Kidney (tissue), 13 donors: ENCODE measurements at regions not wholly inside any gene's neighbourhood (a gene's known extent, or its start where the extent isn't known, plus 50 kb on each side); places are given as distances from the start of the nearest gene placed in this dataset.

ENCODE experiments used
- DNase-seq, 5 donors: peaks; one replicate each; pipeline ENCODE4 v3.0.0-alpha.2; 2013 to 2020
- FAIRE-seq: peaks from 2 replicates; lab custom pipeline; 2012; peaks lifted over from hg19 to GRCh38; lab: Jason Lieb, UNC
- H3K27ac ChIP-seq, 2 donors: one replicate each; pipeline ENCODE4 v1.7.0; 2013; ENCODE audit warnings: low read depth in 2 of 2, low read length in 2 of 2, inconsistent platforms in 1 of 2
- H3K27me3 ChIP-seq: one replicate; pipeline ENCODE4 v1.7.1; 2013; ENCODE audit warnings: low read length, inconsistent platforms; ENCODE audit not compliant: control insufficient read depth, insufficient read depth
- H3K36me3 ChIP-seq, 3 donors: one replicate each; pipeline versions ENCODE4 v1.7.0 to v1.7.1; 2013; ENCODE audit warnings: low read length in 3 of 3, control low read depth in 1 of 3, inconsistent platforms in 1 of 3; ENCODE audit not compliant: insufficient read depth in 3 of 3, control insufficient read depth in 2 of 3
- H3K4me1 ChIP-seq, 3 donors: one replicate each; pipeline versions ENCODE4 v1.7.0 to v1.7.1; 2013; ENCODE audit warnings: low read length in 3 of 3, inconsistent platforms in 1 of 3, low read depth in 1 of 3; ENCODE audit not compliant: control insufficient read depth in 2 of 3, insufficient read depth in 2 of 3
- H3K4me3 ChIP-seq, 3 donors: one replicate each; pipeline versions ENCODE4 v1.7.0 to v1.8.1; 2013; ENCODE audit warnings: low read length in 3 of 3, control low read depth in 1 of 3, inconsistent platforms in 1 of 3
- H3K9ac ChIP-seq, 3 donors: one replicate each; pipeline versions ENCODE4 v1.7.0 to v1.7.1; 2013; ENCODE audit warnings: low read length in 3 of 3, control low read depth in 1 of 3, inconsistent platforms in 1 of 3
- H3K9me3 ChIP-seq, 3 donors: one replicate each; pipeline versions ENCODE4 v1.7.0 to v1.7.1; 2013; ENCODE audit warnings: low read length in 3 of 3, control low read depth in 1 of 3, inconsistent platforms in 1 of 3; ENCODE audit not compliant: control insufficient read depth in 2 of 3, insufficient read depth in 1 of 3
- CTCF ChIP-seq: IDR thresholded peaks from 3 replicates; pipeline ENCODE4 v1.5.1; 2012; ENCODE audit warnings: mild to moderate bottlenecking, moderate library complexity, borderline replicate concordance; ENCODE audit not compliant: insufficient read depth; ENCODE audit errors: extremely low read depth
- intact Hi-C: fragments of 100-400 bp; cut with DNase I; formaldehyde crosslinking; loops from one replicate; pipeline ENCODE4 v1.11.1; 2022
- donor health status: control.
- donor health status: control.
- donor health status: control.
- donor health status: control.
- donor health status: control.
- donor health status: DM: yes; HTN: yes; CAD: no.
- donor health status: Normal renal cell carcinoma (clear cell type).

- Histone ChIP-seq H3K9me3 (no peaks in the 10 kb centered on the region), H3K4me1 (no peaks in the 10 kb centered on the region), H3K36me3 (no peaks in the 10 kb centered on the region), H3K27me3 (peaks cover 2% of the 10 kb centered on the region), H3K4me3 (no peak overlapping the region), H3K9ac (no peak overlapping the region), H3K27ac (no peak overlapping the region)
- no peak for TF ChIP-seq CTCF
- intact Hi-C loops: no loop called here
- FAIRE-seq: no peak
- no peak for DNase-seq
These were observed 215.3 kb upstream of the CSF3R start for GRCh38 chr1:36697836-36698605.

DNA sequence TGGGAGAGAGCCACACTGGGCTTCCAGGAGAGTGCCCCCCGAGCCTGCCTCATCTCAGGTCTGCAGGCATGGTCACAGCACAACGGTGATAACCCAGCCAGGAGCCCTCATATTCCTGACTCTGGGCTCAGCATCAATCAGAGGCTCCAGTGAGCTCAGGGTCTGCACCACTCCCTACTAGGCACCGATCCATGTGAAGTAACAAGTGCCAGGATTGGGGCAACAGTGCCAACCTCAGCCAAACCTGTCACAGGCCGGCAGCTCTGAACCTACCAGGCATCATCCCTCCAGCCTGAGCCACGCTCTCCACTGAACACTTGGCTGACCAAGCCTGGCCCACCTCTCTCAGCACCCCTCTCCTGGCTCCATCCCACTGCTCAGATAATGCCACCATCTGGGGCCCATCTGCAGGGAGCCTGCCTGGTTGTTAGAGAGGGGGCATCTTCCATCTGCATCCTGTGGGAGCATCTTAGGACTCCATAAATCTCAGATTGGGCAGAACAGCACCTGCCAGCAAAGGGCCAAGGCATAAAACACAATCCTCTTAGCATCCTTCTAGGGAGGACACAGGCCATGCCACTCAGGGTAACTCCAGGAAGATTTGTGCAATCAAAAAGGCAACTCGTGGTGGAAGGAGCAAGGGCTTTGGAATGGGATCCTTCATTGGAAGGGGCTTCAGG lies 213.7 kb upstream of the CSF3R start:
- H3K27me3 ChIP-seq: peaks cover 2% of the 10 kb centered on the region
- no peak for TF ChIP-seq CTCF
- no peak overlapping the region for H3K4me3 ChIP-seq
- intact Hi-C loops: no loop called here
- H3K4me1 ChIP-seq: no peaks in the 10 kb centered on the region
- no peaks in the 10 kb centered on the region for H3K36me3 ChIP-seq
- DNase-seq (no peak), FAIRE-seq (no peak)
- no peak overlapping the region for H3K9ac ChIP-seq
- no peak overlapping the region for H3K27ac ChIP-seq
- no peaks in the 10 kb centered on the region for H3K9me3 ChIP-seq

DNA sequence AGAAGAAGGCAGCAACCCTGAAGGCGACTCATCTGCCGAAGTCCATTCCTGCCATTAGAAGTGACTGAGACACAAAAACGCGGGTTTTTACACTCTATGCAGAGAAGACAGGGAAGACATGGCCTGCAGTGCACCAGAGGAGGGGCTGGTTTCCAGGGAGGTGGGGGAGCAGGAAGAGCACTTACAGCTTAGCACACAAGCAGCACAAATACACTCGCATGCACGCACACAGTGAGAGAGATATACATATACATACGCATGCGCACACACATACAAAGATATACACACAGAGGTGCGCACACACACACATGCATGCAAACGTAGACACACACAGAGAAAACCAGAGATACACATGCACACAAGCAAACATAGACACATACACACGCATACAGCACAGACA lies 210.9 kb upstream of the CSF3R start:
- DNase-seq: no peak

More for the DNA sequence above, 210.9 kb upstream of the CSF3R start:
- intact Hi-C loops: no loop called here
- no peaks in the 10 kb centered on the region for H3K36me3 ChIP-seq
- no peak overlapping the region for H3K4me3 ChIP-seq
- H3K9me3 ChIP-seq: no peaks in the 10 kb centered on the region
- H3K9ac ChIP-seq: no peak overlapping the region
- no peaks in the 10 kb centered on the region for H3K27me3 ChIP-seq
- H3K27ac ChIP-seq: no peak overlapping the region
- no peak for TF ChIP-seq CTCF
- no peaks in the 10 kb centered on the region for H3K4me1 ChIP-seq
- no peak for FAIRE-seq
